ENCODE measurements at regions not wholly inside any gene's neighbourhood (a gene's known extent, or its start where the extent isn't known, plus 50 kb on each side); places are given as distances from the start of the nearest gene placed in this dataset.

DNA sequence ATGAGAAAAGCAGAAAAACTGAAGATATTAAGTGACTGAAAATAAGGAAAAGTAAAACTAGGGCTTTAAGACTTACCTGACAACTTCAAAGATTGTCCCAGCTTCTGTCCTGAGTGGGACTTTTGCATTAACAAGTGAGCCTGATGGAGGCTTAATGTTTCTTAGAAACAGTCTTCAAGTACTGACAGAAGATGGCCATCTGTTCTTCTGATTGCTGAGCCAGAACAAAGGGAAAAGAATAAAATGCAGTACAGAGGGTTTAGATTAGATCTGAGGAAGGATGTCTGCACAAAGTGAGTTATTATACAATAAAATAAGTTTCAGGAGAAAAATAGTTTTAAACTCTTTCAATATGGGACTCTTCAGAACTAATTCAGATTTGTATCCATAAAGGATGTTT lies 500.7 kb downstream of the CETN3 start:
- no peak for DNase-seq

DNA sequence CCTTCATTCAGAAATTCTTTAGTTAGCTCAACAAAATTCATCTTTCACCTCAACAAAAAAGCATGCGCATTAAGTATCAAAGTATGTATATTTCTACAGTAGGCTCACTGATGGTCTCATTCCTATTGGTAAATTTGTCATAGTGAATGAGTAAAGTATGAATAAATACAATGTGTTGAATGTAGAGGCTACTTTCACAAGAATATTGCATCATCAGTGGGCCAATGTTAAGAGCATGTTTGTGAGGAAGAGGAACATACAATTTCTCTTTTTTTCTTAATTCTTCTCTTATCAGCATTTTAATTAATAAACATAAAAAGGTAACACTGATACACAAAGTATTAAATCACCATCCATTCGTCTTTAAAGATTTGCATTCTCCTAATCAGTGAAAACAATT lies 505.1 kb downstream of the CETN3 start:
- DNase-seq = no peak

DNA sequence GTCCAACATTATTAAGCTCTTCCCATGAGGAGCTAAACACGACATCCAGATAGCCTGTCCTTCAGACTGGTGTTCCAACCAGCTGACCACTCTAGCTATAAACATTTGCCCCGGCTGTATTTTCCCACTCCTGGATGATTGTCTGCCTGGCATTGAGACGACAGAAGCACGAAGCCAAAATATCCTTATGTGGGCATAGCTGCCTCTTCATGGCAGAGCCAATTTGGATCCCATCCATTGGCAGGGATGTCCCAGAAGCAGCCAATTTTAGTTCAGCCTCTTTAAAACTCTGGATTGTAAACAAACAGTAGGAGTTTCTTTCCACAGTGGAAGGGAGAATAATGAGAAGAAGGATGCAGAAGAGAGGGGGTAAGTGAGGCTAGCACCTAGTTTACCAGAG lies 507.6 kb downstream of the CETN3 start:
- no peak for DNase-seq

DNA sequence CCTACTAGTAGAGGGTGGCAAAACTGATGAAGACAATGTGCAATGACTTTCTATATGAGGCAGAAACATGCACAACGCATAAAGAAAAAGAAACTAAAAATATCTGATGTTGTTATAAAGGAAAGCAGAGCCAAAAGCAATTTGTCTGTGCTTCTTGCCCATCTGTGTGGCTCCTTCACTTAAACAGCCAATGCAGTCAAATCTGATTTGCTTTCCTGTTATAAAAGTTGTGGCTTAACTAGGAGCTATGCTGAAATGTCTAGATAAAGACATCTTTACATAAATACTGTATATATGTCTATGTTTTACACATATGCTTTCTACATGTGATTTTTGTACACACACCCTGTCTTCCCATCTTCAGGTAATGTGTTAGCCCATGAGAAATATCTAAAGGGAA lies 508.2 kb downstream of the CETN3 start:
- no peak for DNase-seq

DNA sequence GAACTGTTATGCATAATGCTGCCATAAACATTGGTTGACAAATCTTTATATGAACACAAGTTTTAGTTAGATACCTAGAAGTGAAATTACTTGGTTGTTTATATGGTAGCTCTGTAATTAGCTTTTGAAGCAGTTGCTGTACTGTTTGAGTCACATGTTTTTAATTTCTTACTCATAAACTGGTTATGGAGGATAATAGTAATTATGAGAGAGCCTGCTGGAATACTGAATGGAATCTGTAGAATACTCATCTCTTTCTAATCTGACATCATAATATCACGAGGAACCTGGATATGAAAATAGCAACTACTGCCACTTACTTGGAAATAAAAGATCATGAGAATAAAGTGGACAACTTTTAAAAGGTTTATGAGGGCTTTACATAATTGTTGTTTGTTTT lies 509.2 kb downstream of the CETN3 start:
- no peak for DNase-seq

DNA sequence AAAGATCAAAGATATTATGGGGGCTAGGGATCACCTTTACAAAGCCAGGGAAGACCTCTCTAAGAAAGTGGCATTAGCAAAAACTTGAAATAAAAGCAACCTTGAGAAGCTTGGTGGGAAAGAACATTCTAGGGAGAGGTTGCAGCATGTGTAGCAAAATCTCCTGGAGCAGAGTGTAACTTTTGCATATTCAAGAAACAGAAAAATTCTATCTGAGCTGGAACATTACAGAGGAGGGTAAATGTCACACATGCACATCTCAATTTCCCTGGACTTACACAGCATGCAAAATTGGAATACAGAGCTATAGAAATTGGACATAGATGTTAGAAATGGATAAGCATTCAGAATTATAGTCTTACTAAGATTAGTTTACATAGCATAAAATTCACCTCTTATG lies 510.0 kb downstream of the CETN3 start:
- DNase-seq = no peak

DNA sequence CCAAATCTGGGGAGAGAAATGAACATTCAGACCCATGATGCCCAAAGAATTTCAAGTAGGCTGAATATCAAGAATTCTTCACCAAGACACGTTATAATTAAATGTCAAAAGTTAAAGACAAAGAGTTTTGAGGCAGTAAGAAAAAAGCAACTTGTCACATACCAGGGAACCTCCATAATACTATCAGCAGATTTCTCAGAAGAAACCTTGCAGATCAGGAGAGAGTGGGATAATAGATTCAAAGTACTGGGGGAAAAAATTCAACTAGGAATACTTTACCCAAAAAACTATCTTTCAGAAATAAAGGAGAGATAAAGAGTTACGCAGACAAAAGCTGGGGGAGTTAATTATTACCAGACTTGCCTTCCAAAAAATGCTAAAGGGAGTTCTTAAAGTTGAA lies 516.0 kb downstream of the CETN3 start:
- no peak for DNase-seq

DNA sequence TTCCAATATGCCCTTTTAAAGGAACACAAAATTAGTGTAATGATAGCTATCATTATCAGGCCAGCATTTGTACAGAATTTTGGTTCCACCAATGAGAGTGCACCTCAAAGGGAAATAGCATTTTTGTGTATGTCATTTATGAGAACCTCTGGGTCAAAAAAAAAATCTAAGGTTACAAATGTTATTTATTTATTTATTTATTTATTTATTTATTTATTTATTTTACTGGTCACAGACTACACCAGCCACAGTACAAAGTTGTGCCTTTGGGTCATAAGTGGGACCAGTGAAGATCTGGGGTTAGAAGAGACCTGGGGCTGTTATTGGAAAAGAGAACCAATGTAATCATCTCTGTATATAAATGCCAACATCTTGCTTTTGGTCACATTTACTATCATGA lies 523.9 kb downstream of the CETN3 start:
- DNase-seq = no peak

DNA sequence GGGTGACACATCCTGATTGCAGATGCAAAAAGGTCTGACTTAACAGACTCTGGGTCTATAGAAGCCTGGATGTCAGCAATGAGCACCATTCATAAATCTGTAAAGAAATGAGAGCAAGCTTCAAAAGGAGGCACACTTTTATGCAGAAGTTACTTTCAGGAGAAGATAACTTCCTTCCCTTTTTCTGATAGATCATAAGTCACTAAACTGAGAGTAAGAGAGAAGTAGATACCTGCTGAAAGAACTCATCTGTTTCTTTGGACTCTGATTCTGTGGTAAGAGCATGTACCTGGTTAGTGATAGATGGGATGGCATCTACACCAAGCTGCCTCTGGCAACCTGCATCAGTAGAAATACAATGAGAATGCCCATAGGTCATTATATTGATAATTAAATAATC lies 525.6 kb downstream of the CETN3 start:
- no peak for DNase-seq

DNA sequence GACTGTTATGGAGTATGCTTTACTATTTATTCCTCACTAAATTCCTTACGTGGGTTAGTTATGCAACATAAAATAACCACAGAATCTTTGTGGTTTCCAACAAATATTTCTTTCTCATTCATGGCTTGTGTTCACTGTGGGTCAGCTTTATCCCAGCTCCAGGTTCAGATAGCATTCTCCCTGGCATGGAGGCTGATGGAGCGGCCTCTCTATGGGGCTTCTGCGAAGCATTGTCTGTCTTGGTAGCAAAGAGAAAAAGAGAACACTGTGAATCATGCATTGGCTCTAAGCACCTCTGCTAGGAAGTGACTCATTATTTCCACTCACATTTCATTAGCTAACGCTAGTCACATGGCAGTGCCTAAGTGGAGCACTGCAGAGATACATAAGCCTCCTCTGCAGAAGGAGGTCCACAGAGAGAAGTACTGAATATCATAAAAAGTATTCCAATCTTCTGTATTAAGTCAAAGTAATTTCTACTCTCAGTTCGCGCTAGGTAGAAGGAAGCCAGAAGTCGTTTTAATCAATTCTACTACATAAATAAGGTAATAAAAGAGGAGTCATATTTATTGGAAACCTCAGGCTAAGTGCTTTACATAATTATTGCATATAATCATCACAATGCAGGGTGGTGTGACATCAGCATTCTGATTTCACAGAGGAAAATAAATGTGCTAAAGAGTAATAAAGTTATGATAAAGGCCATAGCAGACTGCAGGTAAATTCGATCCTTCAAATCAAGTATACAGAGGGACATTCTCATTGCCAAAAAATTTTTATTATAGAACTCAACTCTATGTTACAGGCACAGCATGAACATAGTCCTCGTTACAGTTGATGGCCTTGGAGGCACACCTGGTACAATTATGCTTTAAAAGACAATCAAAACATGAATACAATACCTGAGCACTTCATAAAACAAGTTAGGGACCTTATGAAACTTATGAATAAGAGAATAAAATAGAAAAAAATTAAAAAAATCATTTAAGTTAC lies 531.1 kb downstream of the CETN3 start:
- no peak for DNase-seq

DNA sequence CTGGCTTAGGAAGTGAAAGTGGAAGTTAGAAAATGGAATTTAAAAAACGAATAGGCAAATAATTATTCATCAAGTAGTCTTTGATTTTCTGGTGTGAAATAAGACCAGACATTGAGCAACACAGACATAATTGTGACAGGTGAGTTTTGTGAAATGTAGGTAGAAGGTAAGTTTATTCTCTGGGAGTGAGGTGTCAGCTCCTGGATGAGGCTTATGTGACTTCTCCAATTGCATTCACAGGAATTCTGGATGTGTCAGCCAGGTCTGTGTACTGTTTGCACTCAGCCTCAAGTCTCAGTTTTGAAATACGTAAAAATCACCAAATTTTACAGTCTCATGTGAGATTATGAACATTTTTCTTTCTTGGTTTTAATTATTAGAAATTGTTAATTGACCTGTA lies 537.6 kb downstream of the CETN3 start:
- DNase-seq = no peak

DNA sequence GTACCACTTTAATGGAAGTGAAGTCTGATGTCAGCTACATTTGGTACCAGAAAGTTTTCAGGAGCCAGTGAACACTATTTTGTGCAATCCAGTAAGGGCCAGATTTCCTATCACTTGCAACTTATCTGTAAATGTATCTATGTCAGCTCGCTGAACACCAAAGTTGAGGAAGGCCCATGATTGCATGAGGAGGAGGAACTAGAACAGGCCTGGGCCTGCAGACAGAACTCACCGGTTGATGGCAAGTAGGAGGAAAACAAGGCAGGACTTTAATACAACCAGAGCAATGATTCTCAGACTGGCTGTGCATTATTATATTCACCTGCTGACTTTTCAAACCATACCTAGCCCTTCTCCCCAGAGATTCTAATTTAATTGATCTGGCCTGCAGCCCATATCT lies 540.2 kb downstream of the CETN3 start:
- no peak for DNase-seq

DNA sequence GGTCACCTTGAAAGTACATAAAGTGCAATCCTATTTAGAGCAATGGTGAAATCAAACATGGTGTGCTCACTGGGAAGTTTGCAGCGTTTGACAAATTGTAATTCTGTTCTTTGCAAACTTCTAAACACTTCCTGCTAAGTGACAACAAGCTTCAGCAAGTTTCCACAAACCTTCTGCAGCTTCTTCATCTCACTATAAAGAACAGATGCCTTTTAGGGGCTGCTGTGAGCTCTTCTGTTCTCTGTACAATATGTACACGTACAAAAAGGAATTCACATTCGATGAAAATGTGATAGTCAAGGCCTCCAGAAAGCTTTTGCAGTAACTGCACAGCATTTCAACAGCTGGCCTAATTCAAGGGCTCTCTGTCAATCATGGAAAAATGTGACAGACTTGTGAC lies 543.1 kb downstream of the CETN3 start:
- DNase-seq = no peak

DNA sequence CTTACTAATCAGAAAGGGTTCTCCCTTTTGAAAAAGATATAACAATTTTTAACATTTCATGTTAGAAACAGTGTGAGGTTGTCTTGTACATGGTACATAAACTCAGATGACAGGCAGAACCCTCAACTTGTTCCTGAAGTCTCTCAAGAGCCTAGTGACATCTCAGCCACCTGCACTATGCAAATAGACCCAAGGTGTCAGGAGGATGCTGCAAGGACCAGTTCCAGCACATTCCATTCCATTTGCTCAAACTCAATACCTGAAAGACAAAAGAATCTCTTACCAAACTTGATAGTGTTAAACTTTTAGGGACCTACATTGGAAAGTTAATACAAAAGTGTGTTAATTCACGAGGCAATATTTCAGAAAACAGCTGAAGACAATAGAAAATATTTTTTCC lies 544.6 kb downstream of the CETN3 start:
- no peak for DNase-seq

DNA sequence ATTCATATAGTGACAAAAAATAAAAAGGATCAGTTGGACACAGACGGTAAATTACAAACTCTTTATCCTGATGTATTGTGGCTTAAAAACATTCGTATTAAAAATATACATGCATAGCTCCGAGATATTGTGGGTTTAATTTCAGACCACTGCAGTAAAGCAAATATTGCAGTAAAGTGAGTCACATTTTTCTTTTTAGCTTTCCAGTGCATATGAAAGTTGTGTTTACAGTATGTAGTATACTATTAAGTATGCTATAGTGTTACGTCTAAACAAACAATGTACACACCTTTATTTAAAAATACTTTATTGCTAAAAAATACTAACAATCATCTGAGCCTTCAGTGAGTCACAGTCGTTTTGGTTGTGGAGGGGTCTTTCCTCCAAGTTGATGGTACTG lies 551.8 kb downstream of the CETN3 start:
- DNase-seq = no peak

DNA sequence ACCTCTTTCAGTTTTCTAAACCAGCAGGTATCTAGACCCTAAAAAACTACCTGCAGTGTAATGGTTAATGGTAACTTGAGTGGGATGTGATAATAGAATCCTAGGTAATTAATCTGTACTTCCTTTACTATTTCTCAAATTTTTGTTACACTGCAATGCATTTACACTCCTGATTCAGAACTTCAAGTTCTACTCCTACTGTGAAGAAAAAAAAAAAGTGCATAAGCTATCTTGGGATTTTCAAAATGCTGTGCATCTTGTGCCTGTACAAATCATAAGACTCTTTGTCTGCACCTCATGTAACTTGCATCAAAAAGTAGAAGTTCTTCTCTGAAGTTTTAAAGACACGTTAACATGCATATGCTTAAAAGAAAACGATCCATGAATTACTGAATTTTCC lies 554.1 kb downstream of the CETN3 start:
- DNase-seq = no peak

DNA sequence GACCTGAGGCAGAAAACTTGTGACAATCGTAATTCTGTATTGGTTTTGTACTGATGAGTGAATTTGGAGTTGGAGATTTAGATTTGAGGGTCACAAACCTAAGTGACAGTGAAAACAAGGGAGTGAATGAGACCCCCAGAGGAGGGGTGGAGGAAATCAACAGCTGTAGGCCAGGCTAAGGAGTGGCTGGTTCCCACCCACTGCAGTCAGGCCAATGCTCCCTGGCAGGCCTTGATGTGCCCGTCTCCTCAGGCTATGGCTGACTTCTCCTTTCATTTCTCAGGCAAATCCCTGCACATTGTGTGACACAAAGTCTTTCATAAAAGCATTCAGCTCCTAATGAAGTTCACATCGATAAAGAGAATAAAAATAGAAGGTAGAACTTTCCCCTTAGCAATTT lies 557.6 kb downstream of the CETN3 start:
- no peak for DNase-seq

DNA sequence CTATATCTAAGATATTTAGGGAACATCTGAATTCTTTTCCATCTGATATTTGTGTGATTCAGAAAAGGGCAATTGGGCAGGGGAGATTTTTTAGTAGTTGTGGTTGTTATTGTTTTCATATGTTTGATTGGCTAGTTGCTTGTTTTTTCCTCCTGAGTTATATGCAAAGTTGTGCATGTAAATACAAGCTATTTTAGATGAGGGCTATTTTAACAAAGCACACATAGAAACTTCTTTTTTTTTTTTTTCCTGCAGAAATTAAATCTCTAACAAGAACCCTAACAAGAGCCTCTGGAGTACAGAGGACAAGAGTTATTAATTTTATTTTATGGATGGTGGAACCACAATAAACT lies 559.1 kb downstream of the CETN3 start:
- DNase-seq = no peak

DNA sequence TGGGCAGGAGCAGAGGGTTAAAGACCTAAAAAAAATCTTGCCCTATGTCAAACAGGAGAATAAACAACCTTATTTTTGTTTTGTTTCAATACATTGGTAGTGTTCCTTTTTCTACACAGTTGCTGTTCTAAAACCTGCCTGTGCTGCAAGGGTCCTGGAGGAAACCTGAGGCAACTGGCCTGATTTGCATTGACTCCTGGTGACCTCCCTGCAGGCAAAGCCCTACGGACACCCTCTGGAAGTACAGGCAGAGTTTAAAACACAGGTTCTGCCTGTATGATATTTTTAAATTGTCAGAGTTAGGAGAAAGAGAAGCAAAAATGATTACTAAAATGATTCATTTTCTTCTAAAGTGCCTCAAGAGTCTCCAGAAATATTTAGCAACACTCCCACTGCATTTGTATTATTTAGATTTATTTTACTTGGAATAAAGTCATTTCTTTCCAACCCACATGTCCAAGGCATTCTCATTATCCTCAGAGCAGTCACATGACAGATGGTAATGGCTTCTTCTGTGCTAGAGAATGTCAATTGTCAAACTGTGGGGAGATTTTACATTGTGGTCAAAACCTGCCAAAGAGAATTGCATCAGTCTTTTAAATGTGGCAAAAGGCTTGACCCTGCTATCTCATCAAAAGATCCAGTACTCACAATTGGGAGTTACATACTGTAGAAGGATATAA lies 559.6 kb downstream of the CETN3 start:
- DNase-seq = no peak

DNA sequence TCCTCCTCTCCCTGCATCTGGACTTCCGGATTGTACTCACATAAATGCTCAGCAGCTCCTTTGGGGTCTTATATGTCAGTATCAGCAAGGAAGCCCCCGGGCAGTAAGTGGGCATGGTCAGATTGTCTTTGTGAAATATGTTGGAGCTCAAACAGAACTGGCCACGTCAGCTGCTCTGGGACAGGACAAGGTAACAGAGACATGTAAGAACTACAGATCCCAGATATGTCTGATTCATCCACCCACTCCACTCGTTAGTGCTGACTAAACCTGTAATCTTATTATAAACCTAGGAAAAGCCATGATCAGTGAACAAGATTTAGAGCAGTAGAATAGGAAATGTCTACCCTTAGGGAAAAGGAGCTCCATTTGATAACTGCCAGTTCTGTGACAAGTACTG lies 561.8 kb downstream of the CETN3 start:
- no peak for DNase-seq

DNA sequence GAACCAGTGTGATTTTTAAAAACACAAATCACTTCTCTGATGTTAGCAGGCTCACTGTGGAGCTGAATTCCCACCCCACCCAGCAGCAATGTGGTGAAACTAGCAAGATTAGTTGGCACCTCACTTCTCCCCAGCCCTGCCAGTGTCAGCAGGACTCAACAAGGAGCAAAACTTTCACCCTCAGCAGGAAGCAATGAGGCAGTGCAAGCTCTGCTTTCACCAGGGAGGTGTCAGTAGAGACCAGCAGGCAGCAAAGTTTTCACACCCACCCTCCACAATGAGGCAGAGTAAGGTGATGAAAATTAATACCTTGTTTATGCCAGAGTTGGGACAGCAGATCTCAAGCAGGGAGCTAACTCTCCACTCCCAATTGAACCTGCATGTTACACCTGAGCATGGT lies 565.0 kb downstream of the CETN3 start:
- no peak for DNase-seq

DNA sequence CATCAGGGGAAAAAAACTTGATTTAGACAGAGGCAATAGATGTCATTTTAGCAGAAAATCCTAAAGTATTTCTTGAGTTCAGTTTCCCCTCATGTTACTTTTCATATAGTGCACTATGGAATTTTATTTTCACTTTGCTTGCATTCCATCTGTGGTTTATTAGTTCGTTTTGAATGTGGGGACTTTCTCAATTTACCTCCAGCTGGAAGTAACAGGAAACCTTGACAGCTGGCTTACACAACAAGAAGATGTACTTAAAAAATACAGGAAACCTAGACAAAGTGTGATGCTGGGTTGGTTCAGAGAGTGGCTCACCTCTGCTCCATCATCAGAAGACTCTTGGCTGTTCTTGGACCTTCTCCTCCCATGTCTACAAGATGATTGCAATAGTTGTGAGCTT lies 567.0 kb downstream of the CETN3 start:
- no peak for DNase-seq

DNA sequence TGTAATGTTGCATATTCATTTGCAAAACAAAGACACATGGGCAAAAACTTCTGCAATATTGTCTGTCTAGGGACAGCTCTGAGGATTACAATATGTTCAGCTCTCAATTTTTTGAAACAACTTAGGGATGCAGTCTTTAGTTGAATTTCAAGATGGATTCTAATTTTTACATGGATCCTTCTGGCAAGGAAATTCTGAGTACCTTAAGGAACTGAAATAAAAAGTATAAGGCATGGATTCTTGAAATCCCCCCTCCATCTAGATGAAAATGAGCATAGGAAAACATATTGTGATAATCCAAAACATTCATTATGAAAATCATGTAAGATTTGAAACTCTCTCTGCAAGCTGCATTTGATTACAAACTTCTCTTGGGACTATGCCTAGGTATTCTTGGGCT lies 568.6 kb downstream of the CETN3 start:
- no peak for DNase-seq

DNA sequence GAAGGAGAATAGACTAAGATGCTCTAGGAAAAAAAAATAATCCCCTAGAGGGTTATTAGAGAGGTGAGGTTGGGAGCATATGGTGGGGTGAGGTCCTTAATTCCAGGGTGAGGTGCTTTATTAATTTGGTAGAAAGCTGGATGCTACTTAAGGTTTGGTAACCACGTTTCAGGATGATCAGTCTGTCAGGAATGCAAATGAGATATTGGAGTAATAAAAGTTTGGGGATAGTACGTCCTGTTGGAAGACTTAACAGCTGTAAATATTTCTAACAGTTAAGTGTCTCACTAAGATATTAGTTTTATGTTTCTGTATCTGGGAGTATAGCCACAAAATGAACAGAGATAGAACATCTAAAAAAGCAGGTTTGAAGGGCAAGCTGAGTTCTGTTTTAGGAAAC lies 578.9 kb downstream of the CETN3 start:
- DNase-seq = no peak

DNA sequence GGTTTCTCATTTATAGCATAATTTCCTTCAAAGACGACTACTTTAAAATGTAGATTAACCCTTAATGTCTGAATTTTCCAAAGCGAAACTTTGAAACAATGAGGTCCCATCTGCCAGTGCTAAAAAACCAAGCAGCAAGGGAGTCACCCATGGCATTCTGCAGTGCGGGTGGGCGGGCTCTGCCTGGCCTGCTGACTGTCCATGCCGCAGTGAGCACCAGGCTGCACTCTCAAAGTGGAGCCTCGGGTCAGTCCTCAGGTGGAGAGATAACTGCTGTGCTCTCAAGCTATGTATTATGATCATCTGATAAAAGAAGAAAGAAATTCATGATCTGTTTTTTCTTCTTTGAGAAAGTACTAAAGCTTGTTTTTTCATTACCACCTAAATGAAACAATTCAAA lies 581.6 kb downstream of the CETN3 start:
- no peak for DNase-seq

Measured in DMS79 treated with DMSO at 0.1 percent for 48 hours (cell line).